Neuronal stem cell (in vitro differentiated cells): ENCODE measurements at regions not wholly inside any gene's neighbourhood (a gene's known extent, or its start where the extent isn't known, plus 50 kb on each side); places are given as distances from the start of the nearest gene placed in this dataset.

Experiments
- DNase-seq: peaks from one replicate; pipeline ENCODE4 v3.0.0-alpha.2; 2013; ENCODE audit warnings: low spot score
- H2AFZ ChIP-seq: one replicate; pipeline ENCODE4 v1.6.1; 2013; ENCODE audit warnings: mild to moderate bottlenecking, low read length, inconsistent platforms
- H2AK5ac ChIP-seq: 2 replicates; pipeline ENCODE4 v1.6.1; 2013; ENCODE audit warnings: low read depth, mild to moderate bottlenecking, inconsistent platforms, low read length, moderate library complexity, mixed read lengths
- H2BK120ac ChIP-seq: 2 replicates; pipeline ENCODE4 v1.6.1; 2013; ENCODE audit warnings: low read depth, mild to moderate bottlenecking, inconsistent platforms, low read length, moderate library complexity, mixed read lengths
- H2BK12ac ChIP-seq: one replicate; pipeline ENCODE4 v1.6.1; 2013; ENCODE audit warnings: low read length, inconsistent platforms
- H2BK15ac ChIP-seq: 2 replicates; pipeline ENCODE4 v1.6.1; 2013; ENCODE audit warnings: mild to moderate bottlenecking, low read length, inconsistent platforms, mixed read lengths
- H2BK5ac ChIP-seq: one replicate; pipeline ENCODE4 v1.6.1; 2013; ENCODE audit warnings: inconsistent platforms, mild to moderate bottlenecking, low read length, moderate library complexity
- H3K14ac ChIP-seq: one replicate; pipeline ENCODE4 v1.6.1; 2013; ENCODE audit warnings: low read length, inconsistent platforms
- H3K18ac ChIP-seq: 2 replicates; pipeline ENCODE4 v1.6.1; 2013; ENCODE audit warnings: low read length, inconsistent platforms
- H3K23ac ChIP-seq: 2 replicates; pipeline ENCODE4 v1.6.1; 2013; ENCODE audit warnings: low read depth, mild to moderate bottlenecking, mixed read lengths, low read length, inconsistent platforms; ENCODE audit not compliant: poor library complexity
- H3K27ac ChIP-seq: replicated peaks from 3 replicates; pipeline ENCODE4 v1.5.1; 2013; ENCODE audit warnings: low read length, inconsistent platforms
- H3K27me3 ChIP-seq, 3 experiments: 2 replicates each; pipeline ENCODE4 v1.6.1; 2013; ENCODE audit warnings: low read length in 3 of 3, mild to moderate bottlenecking in 2 of 3, inconsistent platforms in 1 of 3, low read depth in 1 of 3, mixed read lengths in 1 of 3, moderate library complexity in 1 of 3; ENCODE audit not compliant: control insufficient read depth in 3 of 3, insufficient read depth in 3 of 3
- H3K36me3 ChIP-seq, 2 donors: replicated peaks in 1 of 2; 2 replicates each; pipeline ENCODE4 v1.6.1; 2013; ENCODE audit warnings: low read length in 2 of 2; ENCODE audit not compliant: control insufficient read depth in 2 of 2, insufficient read depth in 2 of 2
- H3K4ac ChIP-seq: 2 replicates; pipeline ENCODE4 v1.6.1; 2013; ENCODE audit warnings: inconsistent platforms, mild to moderate bottlenecking, low read length, moderate library complexity
- H3K4me1 ChIP-seq, 2 donors: 1 replicate in 1 of 2; 2 replicates in 1 of 2; pipeline ENCODE4 v1.6.1; 2013; ENCODE audit warnings: low read length in 2 of 2, low read depth in 1 of 2; ENCODE audit not compliant: control insufficient read depth in 2 of 2, insufficient read depth in 1 of 2
- H3K4me2 ChIP-seq: one replicate; pipeline ENCODE4 v1.6.1; 2013; ENCODE audit warnings: mild to moderate bottlenecking, low read length, inconsistent platforms; ENCODE audit not compliant: insufficient read depth, poor library complexity, severe bottlenecking
- H3K4me3 ChIP-seq, 2 donors: 2 replicates each; pipeline ENCODE4 v1.5.1; 2013; ENCODE audit warnings: low read length in 2 of 2, mild to moderate bottlenecking in 2 of 2, inconsistent platforms in 1 of 2, moderate library complexity in 1 of 2
- H3K79me1 ChIP-seq: one replicate; pipeline ENCODE4 v1.6.1; 2013; ENCODE audit warnings: low read depth, mild to moderate bottlenecking, inconsistent platforms, low read length, moderate library complexity
- H3K9ac ChIP-seq: one replicate; pipeline ENCODE4 v1.6.1; 2013; ENCODE audit warnings: mild to moderate bottlenecking, low read depth, low read length, inconsistent platforms; ENCODE audit not compliant: poor library complexity
- H3K9me3 ChIP-seq, 2 donors: replicated peaks in 1 of 2; 2 replicates each; pipeline versions ENCODE3 to v1.6.1; 2013; ENCODE audit warnings: low read length in 2 of 2, mild to moderate bottlenecking in 2 of 2, inconsistent platforms in 1 of 2, low read depth in 1 of 2, mixed read lengths in 1 of 2, moderate library complexity in 1 of 2; ENCODE audit not compliant: control insufficient read depth in 2 of 2, insufficient read depth in 1 of 2
- H4K8ac ChIP-seq: one replicate; pipeline ENCODE4 v1.6.1; 2013; ENCODE audit warnings: low read depth, mild to moderate bottlenecking, inconsistent platforms, low read length, moderate library complexity
- H4K91ac ChIP-seq: one replicate; pipeline ENCODE4 v1.6.1; 2013; ENCODE audit warnings: low read length, low read depth, mild to moderate bottlenecking, inconsistent platforms; ENCODE audit not compliant: poor library complexity
- WGBS, 2 donors: extraction: QIAGEN DNeasy Blood & Tissue Kit; methylation state at CpG; one replicate each; pipeline ENCODE4 v1.1.7; 2013; ENCODE audit warnings: missing lambda C conversion rate in 2 of 2, mixed read lengths in 1 of 2; ENCODE audit not compliant: insufficient read length in 2 of 2, insufficient replicate concordance in 1 of 2; ENCODE audit errors: extremely low coverage in 2 of 2; 5-methylcytosine and 5-hydroxymethylcytosine counted together

DNA sequence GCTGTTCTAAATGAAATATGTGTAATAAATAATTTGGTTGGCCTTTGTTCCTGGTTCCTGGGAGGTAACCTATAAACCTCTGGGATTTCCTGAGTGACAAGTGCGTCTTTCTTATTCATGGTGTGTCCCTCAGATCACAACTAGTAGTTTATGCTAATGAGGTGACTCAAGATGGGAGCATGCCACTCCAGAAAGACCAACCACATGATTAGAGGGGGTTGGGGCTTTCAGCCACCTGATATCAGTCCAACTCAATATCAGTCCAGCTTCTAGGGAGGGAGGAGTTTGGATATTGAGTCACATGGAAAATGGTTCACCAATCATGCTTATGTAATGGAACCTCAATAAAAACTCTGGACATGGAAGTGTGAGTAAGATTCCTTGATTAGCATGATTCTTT lies 96.6 kb downstream of the QPCT start:
- Histone ChIP-seq H2BK5ac (no peak overlapping the region), H3K79me1 (no peaks in the 10 kb centered on the region), H3K9me3 (peaks cover 3% of the 10 kb centered on the region in 2 donors), H2AK5ac (no peak overlapping the region), H3K23ac (no peak overlapping the region), H3K4me3 (no peak overlapping the region), H4K91ac (no peak overlapping the region), H3K4me1 (no peaks in the 10 kb centered on the region), H2AFZ (no peak overlapping the region), H3K4ac (no peak overlapping the region), H2BK12ac (no peak overlapping the region), H2BK15ac (no peak overlapping the region), H3K18ac (no peak overlapping the region), H3K14ac (no peak overlapping the region), H4K8ac (no peak overlapping the region), H3K36me3 (no peaks in the 10 kb centered on the region), H3K4me2 (no peak overlapping the region), H3K27ac (no peak overlapping the region), H3K9ac (no peak overlapping the region), H3K27me3 (no peaks in the 10 kb centered on the region), H2BK120ac (no peak overlapping the region)
- DNase-seq, result no peak
- WGBS, 2 donors, result no CpG with 5 or more reads among the region's 1 CpG

- Histone ChIP-seq H2AK5ac (no peak overlapping the region), H3K4ac (no peak overlapping the region), H2BK120ac (no peak overlapping the region), H3K27me3 (no peaks in the 10 kb centered on the region), H3K18ac (no peak overlapping the region), H3K27ac (no peak overlapping the region), H3K36me3 (no peaks in the 10 kb centered on the region), H3K9me3 (peaks cover 3% of the 10 kb centered on the region in 2 donors), H4K8ac (no peak overlapping the region), H2BK5ac (no peak overlapping the region), H3K4me3 (no peak overlapping the region), H3K14ac (no peak overlapping the region), H2BK12ac (no peak overlapping the region), H2AFZ (no peak overlapping the region), H3K23ac (no peak overlapping the region), H3K4me1 (no peaks in the 10 kb centered on the region), H2BK15ac (no peak overlapping the region), H3K79me1 (no peaks in the 10 kb centered on the region), H3K9ac (no peak overlapping the region), H3K4me2 (no peak overlapping the region), H4K91ac (no peak overlapping the region)
- no CpG with 5 or more reads among the region's 3 CpGs for WGBS, 2 donors
- no peak for DNase-seq
These were observed 98.7 kb downstream of the QPCT start for GRCh38 chr2:37443082-37443481.

DNA sequence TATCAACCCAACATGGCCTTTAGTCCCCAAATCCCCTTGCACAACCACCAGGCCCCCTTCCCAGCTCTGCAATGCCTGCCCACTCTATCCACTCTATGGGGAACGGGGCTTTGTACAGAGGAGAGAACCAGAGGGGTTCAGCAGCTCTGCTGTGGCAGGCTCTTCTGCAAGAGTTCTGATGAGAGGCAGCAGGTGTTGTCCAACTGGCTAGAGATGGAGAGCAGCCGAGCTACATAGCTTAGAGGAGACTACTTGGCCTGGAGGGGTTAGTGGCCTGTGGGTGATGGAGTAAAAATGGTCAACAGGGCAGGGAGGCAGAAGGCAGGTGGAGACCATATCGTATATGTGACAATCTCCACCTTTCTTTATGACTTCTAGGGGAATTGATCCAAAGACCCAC lies 103.0 kb downstream of the QPCT start:
- no CpG with 5 or more reads among the region's 3 CpGs for WGBS, 2 donors
- Histone ChIP-seq H2BK120ac (no peak overlapping the region), H3K14ac (no peak overlapping the region), H3K4ac (no peak overlapping the region), H3K18ac (no peak overlapping the region), H4K91ac (no peak overlapping the region), H2BK5ac (no peak overlapping the region), H2AK5ac (no peak overlapping the region), H3K36me3 (no peaks in the 10 kb centered on the region), H2BK12ac (no peak overlapping the region), H3K27me3 (no peaks in the 10 kb centered on the region), H2AFZ (no peak overlapping the region), H3K27ac (no peak overlapping the region), H3K4me3 (no peak overlapping the region), H3K9ac (no peak overlapping the region), H3K4me1 (no peaks in the 10 kb centered on the region), H4K8ac (no peak overlapping the region), H3K4me2 (no peak overlapping the region), H3K23ac (no peak overlapping the region), H3K79me1 (no peaks in the 10 kb centered on the region), H2BK15ac (no peak overlapping the region), H3K9me3 (no peaks in the 10 kb centered on the region)
- DNase-seq, result no peak

DNA sequence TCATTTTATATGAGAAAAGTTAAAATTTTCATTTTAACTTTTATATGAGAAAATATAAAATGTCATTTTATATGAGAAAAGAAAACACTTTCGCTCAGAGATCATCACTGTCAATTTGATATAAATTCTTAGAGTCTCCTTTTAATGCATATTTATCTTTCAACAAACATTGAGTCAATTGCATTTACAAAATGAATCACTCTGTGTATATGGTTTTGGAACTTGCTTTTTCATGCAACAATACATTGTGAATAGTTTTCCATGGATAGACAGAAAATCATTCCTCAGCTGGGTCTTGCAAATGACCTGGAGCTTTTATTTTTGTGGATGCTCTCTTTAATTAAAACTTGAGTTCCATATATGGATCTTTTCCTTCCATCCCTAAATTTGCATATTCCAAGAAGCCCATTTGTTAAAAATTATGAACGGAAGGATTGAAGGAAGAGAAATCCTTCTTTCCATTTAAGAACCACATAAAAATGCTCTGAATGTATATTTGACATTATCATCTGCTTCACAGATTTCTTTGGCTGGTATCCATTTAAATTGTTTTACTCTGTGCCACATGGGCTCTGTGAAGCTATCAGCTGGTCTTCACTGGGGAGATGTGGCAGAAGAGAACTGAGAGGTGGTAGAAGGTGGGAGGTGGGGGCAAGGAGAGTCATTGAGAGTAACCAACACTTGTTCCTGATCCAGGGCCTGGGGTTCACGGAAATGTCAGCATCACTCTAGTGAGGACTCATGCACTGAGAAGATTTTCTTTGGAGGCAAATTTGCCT lies 104.1 kb downstream of the QPCT start:
- Histone ChIP-seq H3K4me2 (no peak overlapping the region), H3K4ac (no peak overlapping the region), H3K27me3 (no peaks in the 10 kb centered on the region), H2AFZ (no peak overlapping the region), H3K4me3 (no peak overlapping the region), H3K9me3 (no peaks in the 10 kb centered on the region), H3K36me3 (no peaks in the 10 kb centered on the region), H3K27ac (no peak overlapping the region), H2BK120ac (no peak overlapping the region), H2BK5ac (no peak overlapping the region), H3K14ac (no peak overlapping the region), H2AK5ac (no peak overlapping the region), H3K9ac (no peak overlapping the region), H3K79me1 (no peaks in the 10 kb centered on the region), H3K18ac (no peak overlapping the region), H2BK15ac (no peak overlapping the region), H4K8ac (no peak overlapping the region), H3K23ac (no peak overlapping the region), H4K91ac (no peak overlapping the region), H3K4me1 (no peaks in the 10 kb centered on the region), H2BK12ac (no peak overlapping the region)
- no CpG with 5 or more reads among the region's 3 CpGs for WGBS, 2 donors
- DNase-seq, result no peak
